ENCODE measurements at regions not wholly inside any gene's neighbourhood (a gene's known extent, or its start where the extent isn't known, plus 50 kb on each side); places are given as distances from the start of the nearest gene placed in this dataset.
A peak's percentile ranks its signal among the peaks of the same experiment; 100 is the strongest.

DNA sequence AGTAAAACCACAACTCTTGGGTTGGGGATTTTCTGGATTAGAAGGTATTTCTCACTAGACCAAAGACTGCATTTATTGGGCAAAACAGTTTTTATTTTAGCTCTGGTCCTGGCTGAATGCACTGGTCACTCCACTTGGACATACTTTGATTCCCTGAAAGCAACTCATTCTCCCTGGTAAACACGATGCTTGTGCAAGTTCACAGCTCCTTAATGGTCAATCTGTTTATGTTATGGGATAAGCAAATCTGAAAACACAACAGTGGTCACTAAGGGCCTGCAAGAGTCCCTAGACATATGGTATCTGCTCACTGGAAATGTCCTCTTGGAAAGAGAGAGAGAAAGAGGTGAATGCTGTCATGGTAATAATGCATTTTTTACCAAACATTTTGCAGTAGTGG, 559.8 kb downstream of the CDH26 start:
- Histone ChIP-seq H3K27ac (ENCODE audit: low read length) (no peak overlapping the region), H3K27me3 (ENCODE audit: control insufficient read depth, insufficient read depth) (no peaks in the 10 kb centered on the region), H3K4me3 (ENCODE audit: low read length) (no peak overlapping the region), H3K9me3 (ENCODE audit: control insufficient read depth, low read length) (no peaks in the 10 kb centered on the region), H3K4me1 (ENCODE audit: control insufficient read depth, insufficient read depth, low read length) (no peaks in the 10 kb centered on the region)
- 65% methylated on average over 1 of the region's 1 CpG for WGBS
- ATAC-seq (no peak), DNase-seq (no peak)
- intact Hi-C loops (cut with DNase I) = no loop called here

- no peak for ATAC-seq
- intact Hi-C loops (cut with DNase I) = no loop called here
- no peaks in the 10 kb centered on the region for H3K4me1 ChIP-seq (ENCODE audit: control insufficient read depth, insufficient read depth, low read length)
- H3K9me3 ChIP-seq (ENCODE audit: control insufficient read depth, low read length) = no peaks in the 10 kb centered on the region
- no peak for DNase-seq
- H3K27me3 ChIP-seq (ENCODE audit: control insufficient read depth, insufficient read depth) = no peaks in the 10 kb centered on the region
- no peak overlapping the region for H3K4me3 ChIP-seq (ENCODE audit: low read length)
- H3K27ac ChIP-seq (ENCODE audit: low read length) = no peak overlapping the region
- WGBS = 86% methylated on average over 2 of the region's 2 CpGs
These were observed 567.2 kb downstream of the CDH26 start for GRCh38 chr20:60525397-60525796.

- Histone ChIP-seq H3K27ac (ENCODE audit: low read length) (no peak overlapping the region), H3K4me3 (ENCODE audit: low read length) (no peak overlapping the region), H3K27me3 (ENCODE audit: control insufficient read depth, insufficient read depth) (no peaks in the 10 kb centered on the region), H3K4me1 (ENCODE audit: control insufficient read depth, insufficient read depth, low read length) (no peaks in the 10 kb centered on the region), H3K9me3 (ENCODE audit: control insufficient read depth, low read length) (no peaks in the 10 kb centered on the region)
- ATAC-seq (no peak), DNase-seq (no peak)
- WGBS = 39% methylated on average over 7 of the region's 7 CpGs
- intact Hi-C loops (cut with DNase I) = no loop called here
These were observed 569.4 kb downstream of the CDH26 start for GRCh38 chr20:60527656-60528055.

DNA sequence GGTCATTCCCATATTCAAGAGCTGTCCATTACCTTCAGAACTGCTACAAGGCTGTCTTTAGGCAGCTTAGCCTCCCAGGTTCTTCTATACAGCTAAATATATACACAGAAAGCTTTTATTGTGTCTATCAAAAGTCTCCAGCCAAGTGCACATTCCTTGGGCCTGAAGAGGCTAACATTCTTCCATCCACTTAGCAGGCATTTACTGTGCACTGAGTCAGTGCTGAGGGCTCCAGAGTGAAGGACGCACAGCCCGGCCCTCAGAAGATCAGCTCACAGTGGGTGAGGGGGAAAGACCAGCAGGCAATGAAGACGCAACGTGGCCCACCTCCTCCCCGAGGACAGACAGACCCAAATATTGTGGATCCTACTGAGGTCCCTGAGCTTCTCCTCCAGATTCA, 569.9 kb downstream of the CDH26 start:
- intact Hi-C loops (cut with DNase I) = no loop called here
- Histone ChIP-seq H3K4me1 (ENCODE audit: control insufficient read depth, insufficient read depth, low read length) (no peaks in the 10 kb centered on the region), H3K4me3 (ENCODE audit: low read length) (no peak overlapping the region), H3K27ac (ENCODE audit: low read length) (no peak overlapping the region), H3K9me3 (ENCODE audit: control insufficient read depth, low read length) (no peaks in the 10 kb centered on the region), H3K27me3 (ENCODE audit: control insufficient read depth, insufficient read depth) (no peaks in the 10 kb centered on the region)
- DNase-seq = no peak
- no peak for ATAC-seq
- WGBS = 76% methylated on average over 5 of the region's 5 CpGs

GRCh38 chr20:60529149-60529548, 570.9 kb downstream of the CDH26 start:
- no peaks in the 10 kb centered on the region for H3K9me3 ChIP-seq (ENCODE audit: control insufficient read depth, low read length)
- no peaks in the 10 kb centered on the region for H3K27me3 ChIP-seq (ENCODE audit: control insufficient read depth, insufficient read depth)
- no peak overlapping the region for H3K4me3 ChIP-seq (ENCODE audit: low read length)
- DNase-seq (no peak), ATAC-seq (no peak)
- WGBS = 78% methylated on average over 5 of the region's 5 CpGs
- intact Hi-C loops (cut with DNase I) = no loop called here
- H3K27ac ChIP-seq (ENCODE audit: low read length) = no peak overlapping the region
- no peaks in the 10 kb centered on the region for H3K4me1 ChIP-seq (ENCODE audit: control insufficient read depth, insufficient read depth, low read length)

DNA sequence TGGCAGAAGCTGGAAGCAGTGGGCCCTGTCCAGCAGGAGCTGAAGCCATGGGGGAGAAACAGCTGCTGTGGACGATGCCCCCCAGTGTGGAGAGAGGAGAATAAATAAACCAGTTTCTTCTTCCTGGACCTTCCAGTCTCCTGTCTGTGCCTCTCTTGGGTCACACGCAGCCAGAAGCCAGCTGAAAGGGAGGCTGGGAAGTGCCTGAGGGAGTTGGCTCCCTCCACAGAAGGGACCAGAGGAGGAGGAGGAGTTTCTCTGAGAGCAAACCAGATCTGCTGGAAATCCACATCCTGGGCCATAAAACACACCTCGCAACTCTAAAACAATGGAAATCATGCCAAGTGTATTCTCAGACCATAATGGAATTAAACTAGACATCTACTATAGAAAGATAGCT, 577.0 kb downstream of the CDH26 start:
- intact Hi-C loops (cut with DNase I) = no loop called here
- DNase-seq (no peak), ATAC-seq (no peak)
- Histone ChIP-seq H3K27me3 (ENCODE audit: control insufficient read depth, insufficient read depth) (no peaks in the 10 kb centered on the region), H3K4me3 (ENCODE audit: low read length) (no peak overlapping the region), H3K9me3 (ENCODE audit: control insufficient read depth, low read length) (no peaks in the 10 kb centered on the region), H3K4me1 (ENCODE audit: control insufficient read depth, insufficient read depth, low read length) (no peaks in the 10 kb centered on the region), H3K27ac (ENCODE audit: low read length) (no peak overlapping the region)
- WGBS = 62% methylated on average over 3 of the region's 3 CpGs

DNA sequence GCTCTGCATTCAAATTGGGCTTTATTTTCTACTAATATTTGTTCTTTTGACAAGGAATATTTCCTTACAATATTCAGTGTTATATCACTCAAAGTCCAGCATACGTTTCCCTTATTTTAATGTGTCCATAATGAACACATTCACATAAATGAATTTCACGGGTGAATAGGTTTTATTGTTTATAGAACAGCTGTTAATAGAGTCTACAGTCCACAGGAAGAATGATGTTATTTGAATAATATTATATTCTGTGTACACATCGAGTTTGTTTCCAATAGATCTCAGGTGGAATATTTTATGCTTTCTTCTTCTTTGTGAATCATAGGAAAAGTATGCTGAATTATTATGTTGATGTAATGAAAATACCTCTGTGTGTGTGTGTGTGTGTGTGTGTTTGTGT, 582.4 kb downstream of the CDH26 start:
- DNase-seq = no peak
- H3K9me3 ChIP-seq (ENCODE audit: control insufficient read depth, low read length) = no peaks in the 10 kb centered on the region
- ATAC-seq = no peak
- WGBS = 68% methylated on average over 3 of the region's 3 CpGs
- no peaks in the 10 kb centered on the region for H3K27me3 ChIP-seq (ENCODE audit: control insufficient read depth, insufficient read depth)
- intact Hi-C loops (cut with DNase I) = no loop called here
- no peak overlapping the region for H3K4me3 ChIP-seq (ENCODE audit: low read length)
- no peak overlapping the region for H3K27ac ChIP-seq (ENCODE audit: low read length)
- no peaks in the 10 kb centered on the region for H3K4me1 ChIP-seq (ENCODE audit: control insufficient read depth, insufficient read depth, low read length)

GRCh38 chr20:60541991-60542390, 583.8 kb downstream of the CDH26 start:
- H3K27ac ChIP-seq (ENCODE audit: low read length) = no peak overlapping the region
- no peak for ATAC-seq
- intact Hi-C loops (cut with DNase I) = no loop called here
- WGBS = 60% methylated on average over 5 of the region's 5 CpGs
- no peak overlapping the region for H3K4me3 ChIP-seq (ENCODE audit: low read length)
- DNase-seq = no peak
- H3K9me3 ChIP-seq (ENCODE audit: control insufficient read depth, low read length) = no peaks in the 10 kb centered on the region
- no peaks in the 10 kb centered on the region for H3K4me1 ChIP-seq (ENCODE audit: control insufficient read depth, insufficient read depth, low read length)
- H3K27me3 ChIP-seq (ENCODE audit: control insufficient read depth, insufficient read depth) = no peaks in the 10 kb centered on the region

- H3K4me1 ChIP-seq (ENCODE audit: control insufficient read depth, insufficient read depth, low read length) = no peaks in the 10 kb centered on the region
- no peak overlapping the region for H3K4me3 ChIP-seq (ENCODE audit: low read length)
- H3K27me3 ChIP-seq (ENCODE audit: control insufficient read depth, insufficient read depth) = no peaks in the 10 kb centered on the region
- intact Hi-C loops (cut with DNase I) = no loop called here
- no peaks in the 10 kb centered on the region for H3K9me3 ChIP-seq (ENCODE audit: control insufficient read depth, low read length)
- 75% methylated on average over 3 of the region's 3 CpGs for WGBS
- no peak for DNase-seq
- no peak for ATAC-seq
- H3K27ac ChIP-seq (ENCODE audit: low read length) = no peak overlapping the region
These were observed 585.4 kb downstream of the CDH26 start for GRCh38 chr20:60543598-60543997.

DNA sequence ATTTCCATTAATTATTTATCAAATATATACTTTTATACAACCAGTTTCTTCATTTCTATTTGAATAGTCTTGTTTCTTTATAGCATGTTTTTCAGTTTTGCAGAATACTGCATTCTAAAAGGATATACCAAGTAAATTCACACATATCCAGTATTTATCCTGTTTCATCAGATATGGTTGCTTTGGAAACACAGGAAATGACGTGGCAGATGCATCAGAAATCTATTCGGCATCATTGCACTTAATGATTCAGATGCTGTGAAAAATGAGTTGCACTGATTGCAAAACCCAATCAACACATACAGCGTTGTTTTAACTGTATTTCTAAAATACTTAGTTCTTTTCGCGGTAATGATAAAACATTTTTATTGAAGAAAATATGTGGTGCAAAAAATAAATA, 594.9 kb downstream of the CDH26 start:
- DNase-seq = no peak
- intact Hi-C loops (cut with DNase I) = no loop called here

DNA sequence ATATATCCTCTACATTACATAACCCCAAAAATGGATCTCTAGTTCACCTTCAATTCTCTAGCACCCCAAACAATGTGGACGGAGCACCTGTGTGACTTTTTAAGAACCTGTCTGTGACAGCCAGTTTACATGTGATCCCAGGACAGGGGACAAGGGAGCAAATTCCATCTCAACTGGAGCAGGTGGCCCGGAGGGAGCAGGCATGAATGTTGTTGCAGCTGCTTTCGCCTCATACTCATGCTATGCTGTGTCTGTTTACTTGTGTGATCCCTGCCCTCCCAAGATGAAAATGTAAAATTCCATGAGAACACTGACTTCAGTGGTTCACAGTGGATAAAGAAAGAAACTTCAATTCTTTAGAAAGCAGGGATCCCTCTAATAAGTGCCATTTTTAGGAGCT, 600.3 kb downstream of the CDH26 start:
- H3K27ac ChIP-seq (ENCODE audit: low read length) = no peak overlapping the region
- H3K4me1 ChIP-seq (ENCODE audit: control insufficient read depth, insufficient read depth, low read length) = no peaks in the 10 kb centered on the region
- intact Hi-C loops (cut with DNase I) = no loop called here
- ATAC-seq (no peak), DNase-seq (no peak)
- 85% methylated on average over 3 of the region's 3 CpGs for WGBS
- H3K27me3 ChIP-seq (ENCODE audit: control insufficient read depth, insufficient read depth) = no peaks in the 10 kb centered on the region
- H3K4me3 ChIP-seq (ENCODE audit: low read length) = no peak overlapping the region
- no peaks in the 10 kb centered on the region for H3K9me3 ChIP-seq (ENCODE audit: control insufficient read depth, low read length)

More for the DNA sequence above, 594.9 kb downstream of the CDH26 start:
- Histone ChIP-seq H3K9me3 (ENCODE audit: control insufficient read depth, low read length) (no peaks in the 10 kb centered on the region), H3K4me3 (ENCODE audit: low read length) (no peak overlapping the region), H3K27me3 (ENCODE audit: control insufficient read depth, insufficient read depth) (no peaks in the 10 kb centered on the region), H3K27ac (ENCODE audit: low read length) (no peak overlapping the region), H3K4me1 (ENCODE audit: control insufficient read depth, insufficient read depth, low read length) (no peaks in the 10 kb centered on the region)
- WGBS = 77% methylated on average over 5 of the region's 5 CpGs
- ATAC-seq = no peak

DNA sequence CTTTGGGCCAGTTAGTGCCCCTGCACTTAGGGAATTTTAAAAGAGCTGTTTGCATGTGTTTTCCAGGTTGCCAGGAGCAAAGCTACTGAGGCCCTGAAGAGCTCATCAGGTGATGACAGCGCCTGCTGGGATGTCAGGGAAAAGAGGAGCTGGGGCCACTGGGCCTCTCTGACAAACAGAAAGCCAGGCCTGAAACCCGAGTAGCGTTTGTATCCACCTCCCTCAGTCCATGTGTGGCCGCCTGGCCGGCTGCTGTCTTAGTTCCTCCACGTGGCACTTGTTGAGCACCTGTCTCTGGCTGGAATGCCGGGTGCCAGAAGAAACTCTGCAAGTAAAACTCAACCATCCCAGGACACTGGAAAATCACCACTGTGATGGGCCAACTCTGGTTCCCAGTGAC, 601.2 kb downstream of the CDH26 start:
- 38% methylated on average over 7 of the region's 7 CpGs for WGBS

More for the DNA sequence above, 601.2 kb downstream of the CDH26 start:
- DNase-seq (no peak), ATAC-seq (peak in 1 of 2 donors; percentile 40)
- intact Hi-C loops (cut with DNase I) = no loop called here
- Histone ChIP-seq H3K27ac (ENCODE audit: low read length) (no peak overlapping the region), H3K27me3 (ENCODE audit: control insufficient read depth, insufficient read depth) (no peaks in the 10 kb centered on the region), H3K9me3 (ENCODE audit: control insufficient read depth, low read length) (no peaks in the 10 kb centered on the region), H3K4me1 (ENCODE audit: control insufficient read depth, insufficient read depth, low read length) (no peaks in the 10 kb centered on the region), H3K4me3 (ENCODE audit: low read length) (no peak overlapping the region)

Measured in right cardiac atrium (tissue), 5 donors.